SU-DHL-6 (cell line): ENCODE measurements at regions not wholly inside any gene's neighbourhood (a gene's known extent, or its start where the extent isn't known, plus 50 kb on each side); places are given as distances from the start of the nearest gene placed in this dataset.

Experiments used
- H2AFZ ChIP-seq: fragments of 200-600 bp; sonication (generic); 2 replicates; pipeline ENCODE4 v1.6.1; 2014; ENCODE audit warnings: low read depth, mild to moderate bottlenecking, moderate library complexity, mixed read lengths, antibody characterized with exemption, low read length; ENCODE audit not compliant: severe bottlenecking
- H3F3A ChIP-seq: fragments of 200-600 bp; shearing (Covaris generic); 2 replicates; pipeline ENCODE4 v1.6.0; 2016; ENCODE audit warnings: antibody characterized with exemption, mild to moderate bottlenecking; ENCODE audit not compliant: insufficient read depth
- H3K27ac ChIP-seq: fragments of 200-600 bp; sonication (generic); 2 replicates; pipeline ENCODE4 v1.5.1; 2016; ENCODE audit warnings: low read depth, mild to moderate bottlenecking, low read length, moderate library complexity, mixed read lengths
- H3K27me3 ChIP-seq: fragments of 200-600 bp; sonication (generic), shearing (Covaris generic); 2 replicates; pipeline ENCODE4 v1.6.0; 2014; ENCODE audit warnings: mild to moderate bottlenecking, low read length
- H3K36me3 ChIP-seq: fragments of 200-600 bp; sonication (generic); 2 replicates; pipeline ENCODE4 v1.6.1; 2014; ENCODE audit warnings: mild to moderate bottlenecking, low read length, mixed read lengths
- H3K4me2 ChIP-seq: fragments of 300-600, 200-600 bp; shearing (Covaris generic), sonication (generic); 2 replicates; pipeline ENCODE4 v1.6.0; 2014; ENCODE audit warnings: low read length, low read depth, mild to moderate bottlenecking; ENCODE audit not compliant: poor library complexity, severe bottlenecking
- H3K4me3 ChIP-seq: fragments of 200-600 bp; sonication (generic); 2 replicates; pipeline ENCODE4 v1.5.1; 2014; ENCODE audit warnings: antibody characterized with exemption, low read length, mild to moderate bottlenecking, mixed read lengths; ENCODE audit not compliant: insufficient read depth, poor library complexity, severe bottlenecking
- H3K79me2 ChIP-seq: fragments of 200-600 bp; sonication (generic); 2 replicates; pipeline ENCODE4 v1.6.1; 2014; ENCODE audit warnings: mild to moderate bottlenecking, low read length, moderate library complexity; ENCODE audit not compliant: insufficient read depth
- H3K9ac ChIP-seq: fragments of 200-600 bp; sonication (generic); 2 replicates; pipeline ENCODE4 v1.7.0; 2014; ENCODE audit warnings: mild to moderate bottlenecking, low read length
- H3K9me2 ChIP-seq: fragments of 200-600 bp; sonication (generic); replicated peaks from 2 replicates; pipeline ENCODE4 v1.6.1; 2014; ENCODE audit warnings: low read length; ENCODE audit not compliant: insufficient read depth
- H3K9me3 ChIP-seq: fragments of 200-600 bp; sonication (generic); 2 replicates; pipeline ENCODE4 v1.6.1; 2014; ENCODE audit warnings: low read length, mixed read lengths; ENCODE audit not compliant: insufficient read depth
- H4K20me1 ChIP-seq: fragments of 200-600 bp; sonication (generic); 2 replicates; pipeline ENCODE4 v1.6.1; 2014; ENCODE audit warnings: low read depth, mild to moderate bottlenecking, antibody characterized with exemption, low read length, moderate library complexity, mixed read lengths
- EZH2phosphoT487 ChIP-seq: fragments of 200-600 bp; sonication (generic), shearing (Covaris generic); conservative IDR thresholded peaks from 2 replicates; pipeline ENCODE4 v1.6.1; 2018; ENCODE audit warnings: mild to moderate bottlenecking, antibody characterized with exemption, low read length, moderate library complexity, mixed read lengths
- TF ChIP-seq, protein P1 (sequence below): fragments of 200-600 bp; sonication (generic); IDR thresholded peaks from one replicate; pipeline ENCODE4 v1.5.1; 2017; ENCODE audit warnings: antibody characterized with exemption, mild to moderate bottlenecking, low read length, moderate library complexity; ENCODE audit not compliant: insufficient read depth, poor library complexity, severe bottlenecking

DNA sequence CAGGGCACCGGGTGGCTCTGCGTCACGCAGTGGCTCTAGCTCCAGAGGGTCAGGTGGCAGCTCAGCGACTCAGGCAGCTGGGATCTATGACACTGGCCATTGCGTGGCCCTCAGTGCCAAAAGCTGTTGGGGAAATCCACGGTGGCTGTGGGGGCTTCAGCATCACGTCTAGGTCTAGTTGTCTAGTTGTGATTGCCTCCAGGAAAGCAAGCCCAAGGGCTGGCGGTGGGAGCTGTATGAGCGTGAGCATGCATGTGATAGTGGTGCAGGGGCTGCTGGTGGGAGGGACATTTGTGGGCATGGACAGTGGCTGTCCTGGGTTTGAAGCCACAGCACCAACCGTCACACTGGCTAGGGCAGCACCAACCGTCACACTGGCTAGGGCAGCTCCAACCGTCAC is 191.4 kb downstream of the THBS2 start:
- Histone ChIP-seq H3K9me3 (no peaks in the 10 kb centered on the region), H3F3A (no peaks in the 10 kb centered on the region), H4K20me1 (no peaks in the 10 kb centered on the region), H3K27ac (no peak overlapping the region), H3K4me2 (no peak overlapping the region), H3K9me2 (no peaks in the 10 kb centered on the region), H3K4me3 (no peak overlapping the region), H3K9ac (no peak overlapping the region), H3K27me3 (no peaks in the 10 kb centered on the region), H3K79me2 (no peaks in the 10 kb centered on the region), H2AFZ (no peak overlapping the region), H3K36me3 (no peaks in the 10 kb centered on the region)
- TF ChIP-seq EZH2phosphoT487: no peak
- TF ChIP-seq, protein P1, sequence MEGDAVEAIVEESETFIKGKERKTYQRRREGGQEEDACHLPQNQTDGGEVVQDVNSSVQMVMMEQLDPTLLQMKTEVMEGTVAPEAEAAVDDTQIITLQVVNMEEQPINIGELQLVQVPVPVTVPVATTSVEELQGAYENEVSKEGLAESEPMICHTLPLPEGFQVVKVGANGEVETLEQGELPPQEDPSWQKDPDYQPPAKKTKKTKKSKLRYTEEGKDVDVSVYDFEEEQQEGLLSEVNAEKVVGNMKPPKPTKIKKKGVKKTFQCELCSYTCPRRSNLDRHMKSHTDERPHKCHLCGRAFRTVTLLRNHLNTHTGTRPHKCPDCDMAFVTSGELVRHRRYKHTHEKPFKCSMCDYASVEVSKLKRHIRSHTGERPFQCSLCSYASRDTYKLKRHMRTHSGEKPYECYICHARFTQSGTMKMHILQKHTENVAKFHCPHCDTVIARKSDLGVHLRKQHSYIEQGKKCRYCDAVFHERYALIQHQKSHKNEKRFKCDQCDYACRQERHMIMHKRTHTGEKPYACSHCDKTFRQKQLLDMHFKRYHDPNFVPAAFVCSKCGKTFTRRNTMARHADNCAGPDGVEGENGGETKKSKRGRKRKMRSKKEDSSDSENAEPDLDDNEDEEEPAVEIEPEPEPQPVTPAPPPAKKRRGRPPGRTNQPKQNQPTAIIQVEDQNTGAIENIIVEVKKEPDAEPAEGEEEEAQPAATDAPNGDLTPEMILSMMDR: no peak

DNA sequence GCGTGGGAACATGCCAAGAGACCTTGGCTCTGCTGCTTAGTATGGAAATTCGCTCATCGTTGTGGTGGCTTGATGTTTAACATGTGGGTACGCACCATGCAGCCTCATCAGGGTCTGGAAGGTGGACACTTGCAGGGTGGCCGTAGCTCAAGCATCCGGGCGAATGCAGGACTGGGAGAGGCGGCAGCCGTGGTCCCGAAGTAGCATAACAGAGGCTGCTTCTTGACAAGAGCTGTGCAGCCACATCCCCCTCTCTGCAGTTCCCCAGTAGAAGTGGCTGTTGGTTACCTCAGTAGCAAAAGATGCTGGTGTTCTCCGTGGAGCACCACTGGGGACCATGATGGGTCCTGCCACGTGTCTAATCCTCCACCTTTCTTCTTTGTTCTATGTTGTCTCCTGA is 195.0 kb downstream of the THBS2 start:
- no peaks in the 10 kb centered on the region for H3K9me3 ChIP-seq
- H3K4me2 ChIP-seq: no peak overlapping the region
- no peaks in the 10 kb centered on the region for H3K9me2 ChIP-seq
- H3K79me2 ChIP-seq: no peaks in the 10 kb centered on the region
- H3K9ac ChIP-seq: no peak overlapping the region
- H3K36me3 ChIP-seq: no peaks in the 10 kb centered on the region
- H3F3A ChIP-seq: no peaks in the 10 kb centered on the region
- no peaks in the 10 kb centered on the region for H3K27me3 ChIP-seq
- H2AFZ ChIP-seq: no peak overlapping the region
- H3K4me3 ChIP-seq: no peak overlapping the region
- TF ChIP-seq, protein P1: no peak
- no peak for TF ChIP-seq EZH2phosphoT487
- no peaks in the 10 kb centered on the region for H4K20me1 ChIP-seq
- no peak overlapping the region for H3K27ac ChIP-seq

DNA sequence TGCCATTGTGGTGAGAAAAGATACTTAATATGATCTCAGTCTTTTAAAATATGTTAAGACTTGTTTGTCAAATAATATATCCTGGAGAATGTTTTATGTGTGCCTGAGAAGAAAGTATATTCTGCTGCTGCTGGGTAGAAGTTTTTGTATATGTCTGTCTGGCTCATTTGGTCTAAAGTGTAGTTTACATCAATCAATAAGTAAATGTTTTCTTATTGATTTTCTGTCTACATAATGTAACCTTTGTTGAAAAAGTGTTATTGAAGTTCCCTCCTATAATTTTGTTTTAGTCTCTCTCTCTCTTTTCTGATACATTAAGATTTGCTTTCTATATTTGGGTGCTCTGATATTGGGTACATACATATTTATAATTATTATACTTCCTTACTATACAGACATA is 201.2 kb downstream of the THBS2 start:
- no peak overlapping the region for H2AFZ ChIP-seq
- no peaks in the 10 kb centered on the region for H3K36me3 ChIP-seq
- no peak overlapping the region for H3K4me3 ChIP-seq
- H3K9ac ChIP-seq: no peak overlapping the region
- no peaks in the 10 kb centered on the region for H3K27me3 ChIP-seq
- no peaks in the 10 kb centered on the region for H3F3A ChIP-seq
- H3K79me2 ChIP-seq: no peaks in the 10 kb centered on the region
- H3K9me3 ChIP-seq: no peaks in the 10 kb centered on the region
- TF ChIP-seq EZH2phosphoT487: no peak
- H3K4me2 ChIP-seq: no peak overlapping the region
- H3K27ac ChIP-seq: no peak overlapping the region
- no peaks in the 10 kb centered on the region for H4K20me1 ChIP-seq
- H3K9me2 ChIP-seq: 0 out of 2 replicates have a peak, but pooled peaks cover 4% of the 10 kb centered on the region

DNA sequence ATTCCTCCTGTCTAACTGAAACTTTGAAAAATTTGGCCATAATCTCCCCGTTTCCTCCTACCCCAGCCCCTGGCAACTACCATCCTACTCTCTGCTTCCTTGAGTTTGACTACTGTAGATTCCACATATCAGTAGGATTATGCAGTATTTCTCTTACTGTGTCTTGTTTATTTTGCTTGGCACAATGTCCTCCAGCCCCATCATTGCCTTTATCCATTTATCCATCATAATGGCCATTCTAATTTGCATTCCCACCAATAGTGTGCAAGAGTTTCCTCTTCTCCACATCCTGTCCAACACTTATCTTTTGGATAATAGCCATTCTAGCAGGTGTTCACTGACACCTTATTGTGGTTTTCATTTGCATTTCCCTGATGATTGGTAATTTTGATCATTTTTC is 202.3 kb downstream of the THBS2 start:
- no peak overlapping the region for H3K4me2 ChIP-seq
- H3K27ac ChIP-seq: no peak overlapping the region
- H4K20me1 ChIP-seq: no peaks in the 10 kb centered on the region
- H3F3A ChIP-seq: no peaks in the 10 kb centered on the region
- no peak overlapping the region for H3K9ac ChIP-seq
- H3K9me3 ChIP-seq: no peaks in the 10 kb centered on the region
- TF ChIP-seq EZH2phosphoT487: no peak
- TF ChIP-seq, protein P1: no peak
- H3K4me3 ChIP-seq: no peak overlapping the region
- no peaks in the 10 kb centered on the region for H3K27me3 ChIP-seq
- no peak overlapping the region for H2AFZ ChIP-seq
- H3K9me2 ChIP-seq: 0 out of 2 replicates have a peak, but pooled peaks cover 4% of the 10 kb centered on the region
- H3K36me3 ChIP-seq: no peaks in the 10 kb centered on the region
- H3K79me2 ChIP-seq: no peaks in the 10 kb centered on the region
